Stomach (tissue), 4 donors: ENCODE measurements at regions not wholly inside any gene's neighbourhood (a gene's known extent, or its start where the extent isn't known, plus 50 kb on each side); places are given as distances from the start of the nearest gene placed in this dataset.

Experiments used
- EP300 ChIP-seq: sonication (generic); formaldehyde crosslinking; IDR thresholded peaks from one replicate; pipeline ENCODE4 v1.6.1; 2017; ENCODE audit warnings: antibody characterized with exemption
- POLR2A ChIP-seq, 4 donors: fragments of 450-650 bp; IDR thresholded peaks; one replicate each; pipeline ENCODE4 v1.6.1; 2016; ENCODE audit warnings: antibody characterized with exemption in 4 of 4, control low read depth in 2 of 4, mild to moderate bottlenecking in 1 of 4, moderate library complexity in 1 of 4
- POLR2AphosphoS5 ChIP-seq, 3 donors: sonication (generic); formaldehyde crosslinking; IDR thresholded peaks; one replicate each; pipeline ENCODE4 v1.6.1; 2016; ENCODE audit warnings: antibody characterized with exemption in 3 of 3
- TF ChIP-seq, protein P1 (sequence below), 7 experiments: fragments of 450-650 bp in 4 of 7; fragments of 200-600 bp in 3 of 7; sonication (generic) in 3 of 7; IDR thresholded peaks; one replicate each; pipeline ENCODE4 v1.5.1; 2016 to 2019; ENCODE audit warnings: antibody characterized with exemption in 7 of 7, control low read depth in 2 of 7, mild to moderate bottlenecking in 1 of 7

DNA sequence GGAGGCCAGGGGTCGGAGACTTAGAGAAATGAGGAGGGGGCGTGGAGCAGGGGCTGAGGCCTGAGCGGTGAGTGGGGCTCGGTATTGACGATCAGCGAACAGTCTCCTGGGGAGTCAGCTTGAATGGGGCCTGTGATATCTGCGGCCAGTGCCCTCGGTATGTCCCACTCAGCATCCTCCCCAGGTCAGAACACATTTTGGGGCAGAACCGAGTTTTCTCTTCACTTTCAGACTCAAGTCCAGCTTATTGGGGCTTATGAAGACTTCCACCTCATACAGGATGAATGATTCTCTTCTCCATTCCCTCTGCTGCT, 82.6 kb downstream of the RRM2 start:
- TF ChIP-seq POLR2A (IDR thresholded peaks at IDR 0.05) (no peak), EP300 (no peak), POLR2AphosphoS5 (IDR thresholded peaks at IDR 0.05) (no peak)
- TF ChIP-seq, protein P1, sequence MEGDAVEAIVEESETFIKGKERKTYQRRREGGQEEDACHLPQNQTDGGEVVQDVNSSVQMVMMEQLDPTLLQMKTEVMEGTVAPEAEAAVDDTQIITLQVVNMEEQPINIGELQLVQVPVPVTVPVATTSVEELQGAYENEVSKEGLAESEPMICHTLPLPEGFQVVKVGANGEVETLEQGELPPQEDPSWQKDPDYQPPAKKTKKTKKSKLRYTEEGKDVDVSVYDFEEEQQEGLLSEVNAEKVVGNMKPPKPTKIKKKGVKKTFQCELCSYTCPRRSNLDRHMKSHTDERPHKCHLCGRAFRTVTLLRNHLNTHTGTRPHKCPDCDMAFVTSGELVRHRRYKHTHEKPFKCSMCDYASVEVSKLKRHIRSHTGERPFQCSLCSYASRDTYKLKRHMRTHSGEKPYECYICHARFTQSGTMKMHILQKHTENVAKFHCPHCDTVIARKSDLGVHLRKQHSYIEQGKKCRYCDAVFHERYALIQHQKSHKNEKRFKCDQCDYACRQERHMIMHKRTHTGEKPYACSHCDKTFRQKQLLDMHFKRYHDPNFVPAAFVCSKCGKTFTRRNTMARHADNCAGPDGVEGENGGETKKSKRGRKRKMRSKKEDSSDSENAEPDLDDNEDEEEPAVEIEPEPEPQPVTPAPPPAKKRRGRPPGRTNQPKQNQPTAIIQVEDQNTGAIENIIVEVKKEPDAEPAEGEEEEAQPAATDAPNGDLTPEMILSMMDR (IDR thresholded peaks at IDR 0.05) = no peak
